NB4 (cell line): ENCODE measurements at regions not wholly inside any gene's neighbourhood (a gene's known extent, or its start where the extent isn't known, plus 50 kb on each side); places are given as distances from the start of the nearest gene placed in this dataset.
A peak's percentile ranks its signal among the peaks of the same experiment; 100 is the strongest.

ENCODE experiments used
- DNase-seq: peaks from one replicate; pipeline ENCODE4 v3.0.0; 2010; ENCODE audit warnings: low read depth
- H3K4me3 ChIP-seq: one replicate; pipeline ENCODE4 v1.5.1; 2011; ENCODE audit warnings: mild to moderate bottlenecking, low read depth, low read length, moderate library complexity
- CTCF ChIP-seq: IDR thresholded peaks from one replicate; pipeline ENCODE4 v1.5.1; 2012; ENCODE audit warnings: low read depth, low read length
- MAX ChIP-seq: IDR thresholded peaks from 2 replicates; pipeline ENCODE4 v1.6.1; 2011; ENCODE audit warnings: low read depth, low read length
- MYC ChIP-seq: IDR thresholded peaks from 2 replicates; pipeline ENCODE4 v1.6.1; 2011; ENCODE audit warnings: low read depth, low read length
- POLR2A ChIP-seq: IDR thresholded peaks from 2 replicates; pipeline ENCODE4 v1.6.1; 2011; ENCODE audit warnings: mild to moderate bottlenecking; ENCODE audit not compliant: insufficient read length; ENCODE audit errors: extremely low read depth

- no peak overlapping the region for H3K4me3 ChIP-seq
- no peak for TF ChIP-seq MAX
- peak; percentile 38; the same call in 1 of the 2 replicates for TF ChIP-seq MYC
- TF ChIP-seq CTCF, result peak; percentile 20
- DNase-seq, result peak; percentile 66
Measured at GRCh38 chr9:744046-744712, 97.3 kb upstream of the DMRT1 start.

GRCh38 chr9:744790-745484 lies 96.6 kb upstream of the DMRT1 start:
- H3K4me3 ChIP-seq, result no peak overlapping the region
- TF ChIP-seq POLR2A, result no peak
- DNase-seq, result peak; percentile 31

- peak overlapping the region; percentile 5 for H3K4me3 ChIP-seq
- TF ChIP-seq POLR2A (no peak), MYC (no peak), CTCF (no peak), MAX (no peak)
- no peak for DNase-seq
Measured at GRCh38 chr9:745761-746380, 95.6 kb upstream of the DMRT1 start.

GRCh38 chr9:746661-747434 lies 94.6 kb upstream of the DMRT1 start:
- no peak for TF ChIP-seq MYC
- no peak for TF ChIP-seq MAX
- no peak for TF ChIP-seq CTCF
- peak overlapping the region; percentile 59 for H3K4me3 ChIP-seq

GRCh38 chr9:747567-747966 lies 93.9 kb upstream of the DMRT1 start:
- DNase-seq, result peak; percentile 39
- H3K4me3 ChIP-seq, result peak overlapping the region; percentile 59
- TF ChIP-seq MAX (no peak), CTCF (no peak), POLR2A (no peak), MYC (no peak)

More at GRCh38 chr9:746661-747434, 94.6 kb upstream of the DMRT1 start:
- peak; percentile 46 for DNase-seq
